H9 (cell line): ENCODE measurements at regions not wholly inside any gene's neighbourhood (a gene's known extent, or its start where the extent isn't known, plus 50 kb on each side); places are given as distances from the start of the nearest gene placed in this dataset.

ENCODE experiments used
- DNase-seq: peaks from one replicate; pipeline ENCODE4 v3.0.0-alpha.2; 2017
- H2AFZ ChIP-seq: one replicate; pipeline ENCODE4 v1.6.1; 2013; ENCODE audit warnings: mild to moderate bottlenecking, low read length, control low read depth, moderate library complexity
- H2AK5ac ChIP-seq: 2 replicates; pipeline ENCODE4 v1.6.1; 2013; ENCODE audit warnings: low read length, control low read depth, mixed read lengths; ENCODE audit not compliant: insufficient read length
- H2BK120ac ChIP-seq: one replicate; pipeline ENCODE4 v1.6.1; 2013; ENCODE audit warnings: low read depth, mild to moderate bottlenecking, low read length, control low read depth, inconsistent platforms; ENCODE audit not compliant: poor library complexity, severe bottlenecking
- H2BK12ac ChIP-seq: 2 replicates; pipeline ENCODE4 v1.6.1; 2013; ENCODE audit warnings: low read length, control low read depth, mixed read lengths, low read depth; ENCODE audit not compliant: insufficient read length
- H2BK15ac ChIP-seq: 2 replicates; pipeline ENCODE4 v1.6.1; 2013; ENCODE audit warnings: low read depth, low read length, control low read depth
- H2BK20ac ChIP-seq: one replicate; pipeline ENCODE4 v1.6.1; 2013; ENCODE audit warnings: low read depth, mild to moderate bottlenecking, low read length, control low read depth, inconsistent platforms; ENCODE audit not compliant: poor library complexity, severe bottlenecking
- H2BK5ac ChIP-seq: 2 replicates; pipeline ENCODE4 v1.6.1; 2013; ENCODE audit warnings: low read length, control low read depth, mixed read lengths; ENCODE audit not compliant: insufficient read length
- H3K14ac ChIP-seq: 2 replicates; pipeline ENCODE4 v1.6.1; 2013; ENCODE audit warnings: low read length, control low read depth; ENCODE audit not compliant: insufficient read depth
- H3K18ac ChIP-seq: 2 replicates; pipeline ENCODE4 v1.6.1; 2013; ENCODE audit warnings: low read depth, mild to moderate bottlenecking, mixed read lengths, low read length, control low read depth; ENCODE audit not compliant: insufficient read length
- H3K23ac ChIP-seq: 2 replicates; pipeline ENCODE4 v1.6.1; 2013; ENCODE audit warnings: low read length, control low read depth, mixed read lengths, low read depth; ENCODE audit not compliant: insufficient read length
- H3K23me2 ChIP-seq: 2 replicates; pipeline ENCODE4 v1.6.1; 2013; ENCODE audit warnings: low read depth, mild to moderate bottlenecking, mixed read lengths, low read length, control low read depth; ENCODE audit not compliant: insufficient read length, poor library complexity, severe bottlenecking
- H3K27ac ChIP-seq: 2 replicates; pipeline ENCODE4 v1.5.1; 2013; ENCODE audit warnings: low read length, control low read depth, mixed read lengths, low read depth; ENCODE audit not compliant: insufficient read length
- H3K27me3 ChIP-seq: 2 replicates; pipeline ENCODE4 v1.6.1; 2013; ENCODE audit warnings: low read length, control low read depth, inconsistent platforms; ENCODE audit not compliant: insufficient read depth
- H3K4ac ChIP-seq: 2 replicates; pipeline ENCODE4 v1.6.1; 2013; ENCODE audit warnings: low read depth, mild to moderate bottlenecking, control low read depth, inconsistent platforms, low read length, moderate library complexity
- H3K4me1 ChIP-seq: 2 replicates; pipeline ENCODE4 v1.6.1; 2013; ENCODE audit warnings: low read length, control low read depth, inconsistent platforms; ENCODE audit not compliant: insufficient read depth
- H3K4me2 ChIP-seq: 2 replicates; pipeline ENCODE4 v1.6.1; 2013; ENCODE audit warnings: low read length, control low read depth, mixed read lengths; ENCODE audit not compliant: insufficient read length, insufficient read depth
- H3K56ac ChIP-seq: 2 replicates; pipeline ENCODE4 v1.6.1; 2013; ENCODE audit warnings: low read depth, mild to moderate bottlenecking, mixed read lengths, low read length, control low read depth; ENCODE audit not compliant: insufficient read length
- H3K79me1 ChIP-seq: 2 replicates; pipeline ENCODE4 v1.6.1; 2013; ENCODE audit warnings: low read depth, mild to moderate bottlenecking, moderate library complexity, low read length, control low read depth, inconsistent platforms; ENCODE audit not compliant: insufficient read depth, poor library complexity, severe bottlenecking
- H3K79me2 ChIP-seq: 2 replicates; pipeline ENCODE4 v1.6.1; 2013; ENCODE audit warnings: low read length, control low read depth, inconsistent platforms; ENCODE audit not compliant: insufficient read depth
- H3K9ac ChIP-seq: 2 replicates; pipeline ENCODE4 v1.6.1; 2013; ENCODE audit warnings: low read length, control low read depth, mixed read lengths; ENCODE audit not compliant: insufficient read length; ENCODE audit errors: extremely low read depth
- H3K9me3 ChIP-seq: one replicate; pipeline ENCODE4 v1.6.1; 2013; ENCODE audit warnings: low read depth, low read length, inconsistent platforms; ENCODE audit not compliant: control insufficient read depth
- H3T11ph ChIP-seq: one replicate; pipeline ENCODE4 v1.6.1; 2013; ENCODE audit warnings: mild to moderate bottlenecking, low read length, control low read depth, inconsistent platforms
- H4K20me1 ChIP-seq: one replicate; pipeline ENCODE4 v1.6.1; 2013; ENCODE audit not compliant: control insufficient read depth, insufficient read length, insufficient read depth
- H4K5ac ChIP-seq: 2 replicates; pipeline ENCODE4 v1.6.1; 2013; ENCODE audit warnings: low read depth, mild to moderate bottlenecking, mixed read lengths, low read length, control low read depth; ENCODE audit not compliant: insufficient read length
- H4K8ac ChIP-seq: replicated peaks from 2 replicates; pipeline ENCODE4 v1.6.1; 2013; ENCODE audit warnings: low read length, control low read depth, mixed read lengths, low read depth; ENCODE audit not compliant: insufficient read length
- H4K91ac ChIP-seq: 2 replicates; pipeline ENCODE4 v1.6.1; 2013; ENCODE audit warnings: low read depth, mild to moderate bottlenecking, moderate library complexity, mixed read lengths, low read length, control low read depth; ENCODE audit not compliant: insufficient read length
- H3K27ac Mint-ChIP-seq, 3 experiments: 2 replicates in 2 of 3; 3 replicates in 1 of 3; pipeline ENCODE4 v1.8.0; 2020 to 2021; ENCODE audit warnings: mixed read lengths in 3 of 3, mild to moderate bottlenecking in 1 of 3, moderate library complexity in 1 of 3
- H3K27me3 Mint-ChIP-seq: 2 replicates; pipeline ENCODE4 v1.8.0; 2021; ENCODE audit warnings: low read depth, mild to moderate bottlenecking, moderate library complexity, mixed read lengths
- H3K36me3 Mint-ChIP-seq, 3 experiments: 2 replicates in 2 of 3; 3 replicates in 1 of 3; pipeline ENCODE4 v1.8.0; 2020 to 2021; ENCODE audit warnings: low read depth in 3 of 3, mixed read lengths in 3 of 3; ENCODE audit not compliant: insufficient read depth in 1 of 3
- H3K4me1 Mint-ChIP-seq, 2 experiments: 2 replicates each; pipeline ENCODE4 v1.8.0; 2020; ENCODE audit warnings: mixed read lengths in 2 of 2
- H3K4me3 Mint-ChIP-seq, 2 experiments: 2 replicates in 1 of 2; 3 replicates in 1 of 2; pipeline ENCODE4 v1.8.0; 2020 to 2021; ENCODE audit warnings: mild to moderate bottlenecking in 2 of 2, mixed read lengths in 2 of 2, moderate library complexity in 1 of 2
- H3K9me3 Mint-ChIP-seq, 2 experiments: 2 replicates in 1 of 2; 3 replicates in 1 of 2; pipeline ENCODE4 v1.8.0; 2020; ENCODE audit warnings: mild to moderate bottlenecking in 2 of 2, mixed read lengths in 2 of 2, moderate library complexity in 1 of 2
- WGBS: extraction: QIAGEN DNeasy Blood & Tissue Kit; methylation state at CpG from one replicate; pipeline ENCODE4 v1.1.7; 2013; ENCODE audit warnings: missing lambda C conversion rate, low lambda C conversion rate, mixed read lengths; ENCODE audit not compliant: insufficient read length; ENCODE audit errors: extremely low coverage; 5-methylcytosine and 5-hydroxymethylcytosine counted together
- TF ChIP-seq, protein P1 (sequence below): fragments of 200-600 bp; sonication (generic); conservative IDR thresholded peaks from 3 replicates; pipeline ENCODE4 v1.8.0; 2021; ENCODE audit warnings: antibody characterized with exemption, mild to moderate bottlenecking

DNA sequence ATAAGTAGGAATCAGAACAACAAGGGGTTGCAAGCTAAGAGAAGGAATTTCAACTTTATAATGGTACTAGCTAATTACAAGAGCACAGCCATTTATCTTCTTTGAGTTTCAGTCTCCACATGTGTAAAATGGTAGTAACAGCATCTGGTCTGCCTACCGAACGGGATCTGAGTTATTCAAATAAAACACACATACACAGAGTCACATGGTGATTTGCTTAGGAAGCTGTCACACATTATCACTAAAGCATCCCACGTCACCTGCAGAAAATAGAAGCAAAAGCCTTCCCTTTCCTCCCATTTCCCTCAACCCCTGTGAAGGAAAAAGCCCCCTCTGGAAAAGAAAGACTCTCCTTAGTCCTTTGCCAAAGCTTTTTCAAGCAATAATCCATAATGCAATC, 389.7 kb downstream of the OMA1 start:
- no peak overlapping the region for H3K4ac ChIP-seq
- no peak for DNase-seq
- no peaks in the 10 kb centered on the region for H3K23me2 ChIP-seq
- no peak overlapping the region for H3K14ac ChIP-seq
- H2BK120ac ChIP-seq: no peak overlapping the region
- no peak overlapping the region for H3K9ac ChIP-seq
- no CpG with 5 or more reads among the region's 3 CpGs for whole genome bisulfite sequencing
- no peaks in the 10 kb centered on the region for H3K36me3 Mint-ChIP-seq
- peaks cover 7% of the 10 kb centered on the region; the same call in 1 of the 2 replicates for H3K4me1 ChIP-seq
- H4K8ac ChIP-seq: no peak overlapping the region
- H3K27ac Mint-ChIP-seq: no peak overlapping the region
- no peaks in the 10 kb centered on the region for H3K27me3 ChIP-seq
- H3K79me1 ChIP-seq: no peaks in the 10 kb centered on the region
- H2BK15ac ChIP-seq: no peak overlapping the region
- no peak overlapping the region for H4K91ac ChIP-seq
- H3K9me3 Mint-ChIP-seq: no peaks in the 10 kb centered on the region
- no peaks in the 10 kb centered on the region for H3K27me3 Mint-ChIP-seq
- no peak overlapping the region for H3T11ph ChIP-seq
- H2AFZ ChIP-seq: no peak overlapping the region
- no peak overlapping the region for H3K23ac ChIP-seq
- no peak overlapping the region for H3K18ac ChIP-seq
- H3K4me3 Mint-ChIP-seq: no peak overlapping the region
- H3K56ac ChIP-seq: no peak overlapping the region
- H4K5ac ChIP-seq: no peak overlapping the region
- H4K20me1 ChIP-seq: no peaks in the 10 kb centered on the region
- TF ChIP-seq, protein P1, sequence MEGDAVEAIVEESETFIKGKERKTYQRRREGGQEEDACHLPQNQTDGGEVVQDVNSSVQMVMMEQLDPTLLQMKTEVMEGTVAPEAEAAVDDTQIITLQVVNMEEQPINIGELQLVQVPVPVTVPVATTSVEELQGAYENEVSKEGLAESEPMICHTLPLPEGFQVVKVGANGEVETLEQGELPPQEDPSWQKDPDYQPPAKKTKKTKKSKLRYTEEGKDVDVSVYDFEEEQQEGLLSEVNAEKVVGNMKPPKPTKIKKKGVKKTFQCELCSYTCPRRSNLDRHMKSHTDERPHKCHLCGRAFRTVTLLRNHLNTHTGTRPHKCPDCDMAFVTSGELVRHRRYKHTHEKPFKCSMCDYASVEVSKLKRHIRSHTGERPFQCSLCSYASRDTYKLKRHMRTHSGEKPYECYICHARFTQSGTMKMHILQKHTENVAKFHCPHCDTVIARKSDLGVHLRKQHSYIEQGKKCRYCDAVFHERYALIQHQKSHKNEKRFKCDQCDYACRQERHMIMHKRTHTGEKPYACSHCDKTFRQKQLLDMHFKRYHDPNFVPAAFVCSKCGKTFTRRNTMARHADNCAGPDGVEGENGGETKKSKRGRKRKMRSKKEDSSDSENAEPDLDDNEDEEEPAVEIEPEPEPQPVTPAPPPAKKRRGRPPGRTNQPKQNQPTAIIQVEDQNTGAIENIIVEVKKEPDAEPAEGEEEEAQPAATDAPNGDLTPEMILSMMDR: no peak
- no peak overlapping the region for H3K27ac ChIP-seq
- H3K79me2 ChIP-seq: no peaks in the 10 kb centered on the region
- no peaks in the 10 kb centered on the region for H3K9me3 ChIP-seq
- no peak overlapping the region for H2BK12ac ChIP-seq
- no peak overlapping the region for H3K4me2 ChIP-seq
- H2BK20ac ChIP-seq: no peak overlapping the region
- H2AK5ac ChIP-seq: no peak overlapping the region
- no peak overlapping the region for H2BK5ac ChIP-seq
- H3K4me1 Mint-ChIP-seq: peaks cover 25 to 43% of the 10 kb centered on the region in 2 experiments
